HFF-Myc (cell line): ENCODE measurements at regions not wholly inside any gene's neighbourhood (a gene's known extent, or its start where the extent isn't known, plus 50 kb on each side); places are given as distances from the start of the nearest gene placed in this dataset.

ENCODE experiments used
- DNase-seq: peaks from one replicate; pipeline ENCODE4 v3.0.0-alpha.2; 2011; ENCODE audit warnings: low read depth; ENCODE audit errors: extremely low read depth
- H3K4me3 ChIP-seq: replicated peaks from 2 replicates; pipeline ENCODE4 v1.5.1; 2011; ENCODE audit warnings: low read depth, mild to moderate bottlenecking, control low read depth, low read length
- CTCF ChIP-seq: IDR thresholded peaks from 2 replicates; pipeline ENCODE4 v1.5.1; 2012; ENCODE audit warnings: mild to moderate bottlenecking, low read depth, low read length, control low read depth; ENCODE audit errors: missing control alignments

GRCh38 chr16:86682219-86682904, 104.0 kb downstream of the FOXL1 start:
- TF ChIP-seq CTCF, result no peak
- DNase-seq, result no peak
- H3K4me3 ChIP-seq, result no peak overlapping the region

GRCh38 chr16:86683441-86684194, 105.3 kb downstream of the FOXL1 start:
- no peak for TF ChIP-seq CTCF
- no peak for DNase-seq
- H3K4me3 ChIP-seq, result no peak overlapping the region

GRCh38 chr16:86685076-86685475, 106.7 kb downstream of the FOXL1 start:
- DNase-seq, result no peak
- no peak for TF ChIP-seq CTCF
- no peak overlapping the region for H3K4me3 ChIP-seq

DNA sequence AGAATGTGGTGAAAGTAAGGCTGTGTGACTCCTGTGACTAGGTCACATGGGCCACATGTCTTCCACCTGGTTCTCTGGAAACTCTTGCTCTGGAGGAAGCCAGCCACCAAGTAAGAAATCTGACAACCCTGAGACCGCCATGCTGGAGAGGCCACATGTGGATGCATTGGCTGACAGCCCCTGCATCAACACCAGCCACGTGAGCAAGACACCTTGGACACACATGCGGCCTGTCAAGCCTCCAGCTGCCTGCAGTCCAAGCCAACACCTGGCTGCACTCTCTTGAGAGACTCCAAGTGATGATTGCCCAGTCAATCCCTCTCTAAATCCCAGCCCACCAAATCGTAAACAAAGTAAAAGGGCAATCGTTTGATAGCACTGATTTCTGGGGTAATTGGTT, 112.6 kb downstream of the FOXL1 start:
- TF ChIP-seq CTCF, result no peak
- no peak overlapping the region for H3K4me3 ChIP-seq
- DNase-seq, result no peak

DNA sequence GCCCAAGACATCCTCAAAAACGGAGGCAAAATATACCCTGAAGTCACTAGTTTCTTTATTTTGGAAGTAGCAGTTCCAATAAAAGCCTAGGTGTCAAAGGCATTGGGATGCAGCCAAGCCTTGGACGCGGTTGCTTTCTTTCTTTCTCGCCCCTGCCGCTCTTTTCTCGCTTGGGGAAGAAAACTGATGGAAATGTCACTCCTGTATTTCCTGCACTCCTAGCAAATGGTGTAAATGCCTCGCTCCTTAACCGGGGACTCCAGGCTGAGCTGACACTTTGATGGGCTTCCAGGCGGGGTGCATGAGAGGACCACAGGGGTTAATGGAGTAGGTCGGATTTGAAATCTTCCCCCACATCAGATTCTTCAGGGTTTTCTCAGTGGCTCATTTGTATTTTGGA, 114.1 kb downstream of the FOXL1 start:
- H3K4me3 ChIP-seq, result no peak overlapping the region
- DNase-seq, result no peak
- TF ChIP-seq CTCF, result no peak

GRCh38 chr16:86693033-86693432, 114.7 kb downstream of the FOXL1 start:
- TF ChIP-seq CTCF, result no peak
- H3K4me3 ChIP-seq, result no peak overlapping the region
- DNase-seq, result no peak

- H3K4me3 ChIP-seq, result no peak overlapping the region
- no peak for TF ChIP-seq CTCF
- DNase-seq, result peak; percentile 39
Measured at GRCh38 chr16:86697715-86698114, 119.4 kb downstream of the FOXL1 start.
